ENCODE measurements at regions not wholly inside any gene's neighbourhood (a gene's known extent, or its start where the extent isn't known, plus 50 kb on each side); places are given as distances from the start of the nearest gene placed in this dataset.

- POLR2A ChIA-PET = no interaction called here
- Histone ChIP-seq H3K4me3 (replicated peaks in 1 of 3; ENCODE audit: insufficient read depth in 1 of 3, low read depth in 1 of 3, low read length in 3 of 3) (no peak overlapping the region), H3K36me3 (ENCODE audit: control insufficient read depth in 2 of 2, extremely low read depth in 1 of 2, insufficient read depth in 2 of 2, low read length in 2 of 2) (no peaks in the 10 kb centered on the region), H3K4me1 (ENCODE audit: control insufficient read depth, extremely low read depth, insufficient read depth, low read length) (no peaks in the 10 kb centered on the region), H3K9me3 (replicated peaks; ENCODE audit: control insufficient read depth, insufficient read depth, low read length) (no peaks in the 10 kb centered on the region), H3K27ac (ENCODE audit: insufficient read depth, low read depth, low read length) (no peak overlapping the region), H2AFZ (ENCODE audit: low read depth, low read length) (no peak overlapping the region), H3K4me2 (ENCODE audit: insufficient read depth, low read length) (no peak overlapping the region), H3K9me1 (replicated peaks; ENCODE audit: control insufficient read depth, extremely low read depth, insufficient read depth, low read length) (no peaks in the 10 kb centered on the region), H3K79me2 (ENCODE audit: control insufficient read depth, insufficient read depth, low read length) (no peaks in the 10 kb centered on the region), H3K27me3 (ENCODE audit: control insufficient read depth in 2 of 2, insufficient read depth in 2 of 2, low read length in 2 of 2) (no peaks in the 10 kb centered on the region), H3K9ac (replicated peaks; ENCODE audit: extremely low read depth, insufficient read depth, low read length) (no peak overlapping the region), H4K20me1 (replicated peaks; ENCODE audit: control insufficient read depth, extremely low read depth, insufficient read depth, low read length) (no peaks in the 10 kb centered on the region)
- dilution Hi-C loops (cut with MboI; ENCODE audit: extremely low pct_ligation_motif_present, low sequenced_read_pairs) (no loop called here), intact Hi-C loops (cut with micrococcal nuclease) (no loop called here)
- CTCF ChIA-PET = no interaction called here
- no TSS peak for BruUV-seq (replicated peaks)
- FAIRE-seq = no peak
- no peak for DNase-seq (ENCODE audit: low read depth, low spot score)
- TF ChIP-seq FOS (IDR thresholded peaks at IDR 0.05; ENCODE audit: borderline replicate concordance, insufficient read depth, low read length) (no peak), POLR2A (IDR thresholded peaks at IDR 0.05; ENCODE audit: low read depth, low read length) (no peak), MYC (IDR thresholded peaks at IDR 0.05; ENCODE audit: low read depth, low read length) (no peak), EZH2 (IDR thresholded peaks at IDR 0.05; ENCODE audit: borderline replicate concordance, low read depth, low read length, severe bottlenecking) (no peak), POLR2AphosphoS5 (IDR thresholded peaks at IDR 0.05; ENCODE audit: insufficient read depth, low read depth, low read length) (no peak), GATA2 (IDR thresholded peaks at IDR 0.05; ENCODE audit: insufficient read depth, insufficient read length, low read depth, low read length) (no peak), JUN (IDR thresholded peaks at IDR 0.05; ENCODE audit: borderline replicate concordance, insufficient read depth, insufficient read length, low read depth) (no peak)
- TF ChIP-seq, protein P1, sequence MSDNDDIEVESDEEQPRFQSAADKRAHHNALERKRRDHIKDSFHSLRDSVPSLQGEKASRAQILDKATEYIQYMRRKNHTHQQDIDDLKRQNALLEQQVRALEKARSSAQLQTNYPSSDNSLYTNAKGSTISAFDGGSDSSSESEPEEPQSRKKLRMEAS (IDR thresholded peaks at IDR 0.05; ENCODE audit: insufficient read depth, insufficient read length) = no peak
- TF ChIP-seq, protein P2, sequence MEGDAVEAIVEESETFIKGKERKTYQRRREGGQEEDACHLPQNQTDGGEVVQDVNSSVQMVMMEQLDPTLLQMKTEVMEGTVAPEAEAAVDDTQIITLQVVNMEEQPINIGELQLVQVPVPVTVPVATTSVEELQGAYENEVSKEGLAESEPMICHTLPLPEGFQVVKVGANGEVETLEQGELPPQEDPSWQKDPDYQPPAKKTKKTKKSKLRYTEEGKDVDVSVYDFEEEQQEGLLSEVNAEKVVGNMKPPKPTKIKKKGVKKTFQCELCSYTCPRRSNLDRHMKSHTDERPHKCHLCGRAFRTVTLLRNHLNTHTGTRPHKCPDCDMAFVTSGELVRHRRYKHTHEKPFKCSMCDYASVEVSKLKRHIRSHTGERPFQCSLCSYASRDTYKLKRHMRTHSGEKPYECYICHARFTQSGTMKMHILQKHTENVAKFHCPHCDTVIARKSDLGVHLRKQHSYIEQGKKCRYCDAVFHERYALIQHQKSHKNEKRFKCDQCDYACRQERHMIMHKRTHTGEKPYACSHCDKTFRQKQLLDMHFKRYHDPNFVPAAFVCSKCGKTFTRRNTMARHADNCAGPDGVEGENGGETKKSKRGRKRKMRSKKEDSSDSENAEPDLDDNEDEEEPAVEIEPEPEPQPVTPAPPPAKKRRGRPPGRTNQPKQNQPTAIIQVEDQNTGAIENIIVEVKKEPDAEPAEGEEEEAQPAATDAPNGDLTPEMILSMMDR (IDR thresholded peaks at IDR 0.05; ENCODE audit: extremely low read depth in 1 of 2, insufficient read depth in 1 of 2, low read depth in 1 of 2, low read length in 2 of 2) = no peak
Measured at GRCh38 chr1:90622666-90623065, 94.4 kb downstream of the BARHL2 start.

Data from endothelial cell of umbilical vein (primary cell).